Naive B cell (primary cell): ENCODE measurements at regions not wholly inside any gene's neighbourhood (a gene's known extent, or its start where the extent isn't known, plus 50 kb on each side); places are given as distances from the start of the nearest gene placed in this dataset.
"Not testable (repeated sequence)": the region's sequence is repeated elsewhere in the genome, so short reads cannot be mapped to it uniquely, and the experiment has no call there.

Experiments used
- ATAC-seq, 2 donors: fragments of 150-1000 bp; cut with Tn5 transposase; 2 replicates each; pipeline ENCODE4 v1.10.0; 2021; ENCODE audit warnings: low read depth in 2 of 2, mild to moderate bottlenecking in 2 of 2, moderate library complexity in 2 of 2
- DNase-seq: peaks from one replicate; pipeline ENCODE4 v3.0.0; 2022
- H3K27ac Mint-ChIP-seq, 6 donors: one replicate each; pipeline ENCODE4 v1.8.0; 2020 to 2022; ENCODE audit warnings: mild to moderate bottlenecking in 6 of 6, mixed read lengths in 6 of 6, moderate library complexity in 5 of 6, inconsistent platforms in 2 of 6
- H3K27me3 Mint-ChIP-seq, 3 donors: one replicate each; pipeline ENCODE4 v1.8.0; 2021 to 2022; ENCODE audit warnings: mixed read lengths in 3 of 3, mild to moderate bottlenecking in 1 of 3
- H3K36me3 Mint-ChIP-seq, 2 donors: one replicate each; pipeline ENCODE4 v1.8.0; 2020 to 2022; ENCODE audit warnings: mixed read lengths in 2 of 2, inconsistent platforms in 1 of 2, mild to moderate bottlenecking in 1 of 2
- H3K4me1 Mint-ChIP-seq, 3 donors: one replicate each; pipeline ENCODE4 v1.8.0; 2020 to 2022; ENCODE audit warnings: mixed read lengths in 3 of 3, inconsistent platforms in 1 of 3, mild to moderate bottlenecking in 1 of 3, moderate library complexity in 1 of 3
- H3K4me3 Mint-ChIP-seq, 8 donors: one replicate each; pipeline ENCODE4 v1.8.0; 2020 to 2022; ENCODE audit warnings: mild to moderate bottlenecking in 8 of 8, mixed read lengths in 8 of 8, moderate library complexity in 8 of 8, inconsistent platforms in 2 of 8
- H3K9me3 Mint-ChIP-seq, 7 donors: one replicate each; pipeline ENCODE4 v1.8.0; 2020 to 2022; ENCODE audit warnings: mixed read lengths in 7 of 7, mild to moderate bottlenecking in 5 of 7, inconsistent platforms in 2 of 7, moderate library complexity in 1 of 7

DNA sequence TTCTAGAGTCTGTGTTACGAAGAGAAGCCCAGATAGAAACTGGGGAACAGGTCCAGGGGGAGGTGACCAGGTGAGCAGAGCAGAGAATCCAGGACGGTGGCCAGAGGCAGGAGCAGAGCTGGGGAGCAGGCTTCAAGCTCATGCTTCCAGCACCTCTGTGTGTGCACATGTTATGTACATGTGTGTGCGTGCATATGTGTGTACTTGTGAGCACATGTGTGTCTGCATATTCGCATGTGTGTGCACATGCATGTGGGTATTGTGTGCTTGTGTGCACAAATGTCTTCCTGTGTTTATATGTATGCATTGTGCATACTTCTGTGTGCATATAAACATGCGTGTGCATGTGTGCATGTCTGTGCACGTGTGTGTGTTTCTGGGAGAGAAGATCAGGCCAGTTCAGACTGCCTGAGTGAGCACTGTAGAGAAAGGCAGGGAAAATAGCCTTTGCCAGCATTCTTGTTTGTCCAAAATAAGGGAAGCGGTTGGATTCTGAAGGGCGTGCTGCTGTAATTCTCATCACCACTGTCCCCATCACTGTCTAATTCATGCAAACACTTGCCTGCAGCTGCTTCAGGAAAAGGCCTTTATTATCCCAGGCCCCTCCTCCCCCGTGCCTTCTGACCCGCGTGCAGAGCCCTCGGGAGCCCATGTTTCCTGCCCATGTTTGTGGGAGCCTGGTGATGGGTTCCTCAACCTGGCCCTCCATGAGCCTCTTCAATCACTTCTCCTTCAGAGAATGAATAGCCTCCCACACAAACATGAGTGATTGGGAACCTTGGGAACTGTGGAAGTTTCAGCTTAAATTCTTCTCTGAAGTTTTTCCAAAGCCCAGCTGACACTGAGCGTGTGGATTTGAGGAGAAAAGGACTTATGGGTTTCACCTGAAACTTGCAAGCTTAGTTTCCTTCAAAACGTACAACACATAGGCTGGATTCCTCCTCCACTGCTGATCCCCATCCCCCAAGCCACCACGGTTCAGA is 161.7 kb upstream of the AFDN start:
- H3K4me1 Mint-ChIP-seq: no peaks in the 10 kb centered on the region
- peaks cover 8 to 21% (median 8%) of the 10 kb centered on the region in 3 donors for H3K27me3 Mint-ChIP-seq
- H3K36me3 Mint-ChIP-seq: no peaks in the 10 kb centered on the region
- H3K4me3 Mint-ChIP-seq: no peak overlapping the region
- no peak overlapping the region for H3K27ac Mint-ChIP-seq
- H3K9me3 Mint-ChIP-seq: no peaks in the 10 kb centered on the region
- DNase-seq (no peak), ATAC-seq (no peak)

DNA sequence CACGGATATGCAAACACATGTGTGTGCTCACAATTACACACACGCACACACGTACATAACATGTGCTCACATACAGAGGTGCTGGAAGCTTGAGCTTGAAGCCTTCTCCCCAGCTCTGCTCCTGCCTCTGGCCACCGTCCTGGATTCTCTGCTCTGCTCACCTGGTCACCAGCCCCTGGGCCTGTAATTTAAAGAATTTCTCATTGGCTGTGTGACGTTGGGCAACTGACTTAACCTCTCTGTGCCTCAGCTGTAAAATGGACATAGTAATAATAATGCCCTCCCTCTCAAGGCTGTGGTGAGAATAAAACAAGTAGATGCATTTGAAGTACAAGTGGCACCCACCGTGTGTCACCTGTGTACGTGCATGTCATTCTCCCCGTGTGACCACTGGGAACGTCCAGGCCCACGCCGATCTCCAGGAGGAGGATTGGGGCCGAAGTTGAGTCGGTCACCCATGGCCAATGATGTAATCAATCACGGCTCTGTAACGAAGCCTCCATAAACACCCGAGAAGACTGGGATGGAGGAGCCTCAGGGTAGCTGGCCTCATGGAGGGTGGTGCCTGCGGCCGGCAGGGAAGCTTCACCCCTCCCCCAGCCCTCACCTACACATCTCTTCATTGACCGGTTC is 160.9 kb upstream of the AFDN start:
- Mint-ChIP-seq H3K9me3 (no peaks in the 10 kb centered on the region), H3K27me3 (peaks cover 8 to 21% (median 8%) of the 10 kb centered on the region in 3 donors), H3K4me1 (no peaks in the 10 kb centered on the region), H3K27ac (peak overlapping the region in 1 of 6 donors; percentile 43), H3K36me3 (no peaks in the 10 kb centered on the region), H3K4me3 (no peak overlapping the region)
- no peak for DNase-seq
- no peak for ATAC-seq

DNA sequence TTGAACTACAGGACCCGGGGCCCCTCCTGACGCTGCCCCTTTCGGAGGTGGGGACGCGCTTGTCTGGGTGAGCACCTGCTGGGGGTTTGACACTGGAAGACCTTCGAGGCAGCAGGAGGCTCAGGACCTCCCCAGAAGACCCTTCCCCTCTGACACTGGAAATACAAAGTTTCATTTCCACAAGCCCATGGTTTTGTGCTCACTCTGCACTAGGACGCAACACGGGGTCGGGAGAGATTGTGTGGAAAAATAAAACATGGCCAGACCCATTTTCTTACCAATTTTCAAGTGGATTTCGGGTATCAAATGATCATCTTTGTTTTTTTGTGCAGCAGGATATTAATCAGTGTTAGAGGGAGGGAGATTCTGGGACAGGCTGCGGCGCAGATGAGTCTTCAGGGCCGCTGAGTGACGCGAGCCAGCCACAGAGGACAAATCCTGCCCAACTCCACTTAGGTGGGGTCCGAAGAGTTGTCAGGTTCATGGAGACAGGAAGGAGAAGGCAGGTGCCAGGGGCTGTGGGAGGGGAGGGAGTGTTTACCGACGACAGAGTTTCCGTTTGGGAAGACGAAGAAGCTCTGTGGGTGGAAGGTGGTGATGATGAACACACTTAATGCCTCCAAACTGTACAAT is 160.0 kb upstream of the AFDN start:
- ATAC-seq (no peak), DNase-seq (no peak)
- H3K4me3 Mint-ChIP-seq: peak overlapping the region in 1 of 8 donors; percentile 67
- H3K4me1 Mint-ChIP-seq: no peaks in the 10 kb centered on the region
- H3K27me3 Mint-ChIP-seq: peaks cover 8 to 21% (median 8%) of the 10 kb centered on the region in 3 donors
- peak overlapping the region in 1 of 6 donors; percentile 60 for H3K27ac Mint-ChIP-seq
- H3K36me3 Mint-ChIP-seq: no peaks in the 10 kb centered on the region
- peaks cover 0 to 5% (median 5%) of the 10 kb centered on the region in 7 donors for H3K9me3 Mint-ChIP-seq

DNA sequence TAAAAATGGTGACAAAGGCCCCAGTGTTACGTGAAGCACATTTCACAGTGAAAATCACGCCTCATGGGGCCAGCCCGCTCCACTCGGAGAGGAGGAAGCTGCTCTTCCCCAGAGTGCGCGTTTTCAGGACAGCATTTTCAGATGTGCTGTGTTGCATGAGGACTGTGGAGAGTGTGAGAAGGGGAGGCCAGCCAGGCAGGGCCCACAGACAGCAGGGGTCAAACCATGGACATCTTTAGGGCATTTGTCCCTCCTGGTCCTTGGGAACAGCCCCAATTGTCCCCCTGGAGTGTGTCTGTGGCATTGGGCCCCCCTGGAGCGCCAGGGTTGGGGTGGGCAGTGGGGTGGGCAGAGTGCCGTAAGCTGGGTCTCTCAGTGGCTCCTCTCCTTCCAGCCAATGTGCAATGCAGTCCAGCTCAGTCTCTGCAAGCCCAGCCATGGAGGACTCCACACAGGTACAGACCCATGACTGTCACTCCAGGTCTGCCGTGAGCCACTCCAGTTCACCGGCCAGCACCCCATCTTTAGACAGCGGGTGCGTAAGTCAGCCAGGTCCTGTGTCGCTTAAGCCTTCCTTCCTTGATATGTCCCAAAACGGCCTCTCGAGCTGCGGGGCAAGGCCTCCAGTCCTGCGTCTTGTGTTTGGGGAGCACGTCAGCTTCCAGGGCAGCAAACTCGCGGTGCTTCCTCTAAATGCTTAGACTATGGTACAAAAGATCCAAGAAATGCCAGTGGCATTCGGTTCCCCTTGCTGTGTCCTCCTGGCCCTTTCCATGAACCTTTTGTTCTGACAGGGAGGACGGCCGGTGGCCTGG is 159.3 kb upstream of the AFDN start:
- H3K27ac Mint-ChIP-seq: no peak overlapping the region
- H3K27me3 Mint-ChIP-seq: peaks cover 8 to 21% (median 8%) of the 10 kb centered on the region in 3 donors
- no peak for DNase-seq

DNA sequence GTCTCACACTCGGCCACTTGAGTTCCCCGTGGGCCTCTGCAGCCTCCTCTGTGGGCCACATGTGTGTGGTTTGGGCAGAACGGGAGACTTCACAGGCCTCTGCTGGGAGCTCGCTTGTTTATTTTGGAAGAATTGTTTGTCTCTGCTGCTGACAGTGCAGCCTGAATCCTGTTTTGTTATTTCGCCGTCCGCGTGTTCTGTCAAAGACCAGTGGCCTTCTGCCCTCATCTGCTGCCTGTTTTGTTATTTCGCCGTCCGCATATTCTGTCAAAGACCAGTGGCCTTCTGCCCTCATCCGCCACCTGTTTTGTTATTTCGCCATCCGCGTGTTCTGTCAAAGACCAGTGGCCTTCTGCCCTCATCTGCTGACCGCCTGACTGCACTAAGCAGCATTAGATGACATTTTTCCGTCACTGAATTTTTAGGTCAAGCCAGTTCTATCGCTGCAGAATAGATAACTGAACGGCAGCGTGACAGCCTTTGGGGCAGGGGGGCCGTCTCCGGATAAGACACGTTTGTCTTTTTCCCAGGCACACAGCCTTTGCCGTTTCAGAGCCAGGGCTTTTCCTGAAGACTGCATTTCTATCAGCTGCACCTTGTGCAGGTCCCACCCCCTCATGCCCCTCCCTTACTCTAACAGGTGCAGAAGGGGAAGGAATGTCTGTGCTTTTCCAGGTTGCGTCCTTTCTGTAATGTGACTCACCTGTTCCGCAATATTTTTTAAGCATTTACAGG is 158.5 kb upstream of the AFDN start:
- ATAC-seq: no peak
- peaks cover 8 to 21% (median 8%) of the 10 kb centered on the region in 3 donors for H3K27me3 Mint-ChIP-seq
- H3K36me3 Mint-ChIP-seq: no peaks in the 10 kb centered on the region
- no peak overlapping the region for H3K27ac Mint-ChIP-seq
- H3K4me1 Mint-ChIP-seq: no peaks in the 10 kb centered on the region
- H3K4me3 Mint-ChIP-seq: no peak overlapping the region
- peaks cover 0 to 16% (median 12%) of the 10 kb centered on the region in 7 donors for H3K9me3 Mint-ChIP-seq
- no peak for DNase-seq

More for the DNA sequence above, 159.3 kb upstream of the AFDN start:
- H3K9me3 Mint-ChIP-seq: peaks cover 0 to 12% (median 10%) of the 10 kb centered on the region in 7 donors
- H3K4me3 Mint-ChIP-seq: no peak overlapping the region
- no peaks in the 10 kb centered on the region for H3K4me1 Mint-ChIP-seq
- H3K36me3 Mint-ChIP-seq: no peaks in the 10 kb centered on the region
- no peak for ATAC-seq

DNA sequence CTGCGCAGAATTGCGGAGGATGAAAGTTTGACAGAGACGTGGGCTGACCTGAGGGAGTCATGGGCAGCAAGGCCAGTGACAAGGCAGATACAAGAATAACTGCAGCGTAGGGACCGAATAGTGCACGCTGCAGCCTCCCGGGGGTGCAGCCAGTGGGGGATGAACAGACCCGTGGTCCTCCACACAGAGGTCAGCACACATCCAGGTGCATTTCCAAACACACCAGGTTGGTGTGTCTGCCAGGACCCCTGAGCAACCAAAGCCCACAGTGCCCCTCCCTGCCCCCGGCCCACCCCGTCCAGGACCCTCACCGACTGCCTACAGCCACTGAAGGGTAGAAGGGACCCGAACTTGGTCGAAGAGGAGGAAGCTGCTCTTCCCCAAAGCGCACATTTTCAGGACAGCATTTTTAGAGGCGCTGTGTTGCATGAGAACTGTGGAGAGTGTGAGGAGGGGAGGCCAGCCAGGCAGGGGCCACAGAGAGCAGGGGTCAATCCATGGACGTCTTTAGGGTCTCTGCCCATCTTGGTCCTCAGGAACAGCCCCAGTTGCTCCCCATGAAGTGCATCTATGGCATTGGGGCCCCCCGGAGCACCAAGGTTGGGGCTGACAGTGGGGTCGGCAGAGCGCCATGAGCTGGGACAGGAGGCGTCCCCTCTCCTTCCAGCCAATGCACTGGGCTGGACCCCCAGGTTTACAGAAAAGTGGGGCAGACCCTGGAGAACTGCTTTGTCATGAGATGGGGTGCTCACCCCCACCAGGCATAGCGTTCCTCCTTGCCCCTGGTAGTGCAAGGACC is 157.8 kb upstream of the AFDN start:
- no peak for DNase-seq
- H3K9me3 Mint-ChIP-seq: peaks cover 0 to 16% (median 12%) of the 10 kb centered on the region in 7 donors
- no peaks in the 10 kb centered on the region for H3K4me1 Mint-ChIP-seq
- H3K27ac Mint-ChIP-seq: no peak overlapping the region
- no peak overlapping the region for H3K4me3 Mint-ChIP-seq
- no peaks in the 10 kb centered on the region for H3K36me3 Mint-ChIP-seq
- peaks cover 8 to 21% (median 9%) of the 10 kb centered on the region in 3 donors for H3K27me3 Mint-ChIP-seq
- ATAC-seq: no peak

DNA sequence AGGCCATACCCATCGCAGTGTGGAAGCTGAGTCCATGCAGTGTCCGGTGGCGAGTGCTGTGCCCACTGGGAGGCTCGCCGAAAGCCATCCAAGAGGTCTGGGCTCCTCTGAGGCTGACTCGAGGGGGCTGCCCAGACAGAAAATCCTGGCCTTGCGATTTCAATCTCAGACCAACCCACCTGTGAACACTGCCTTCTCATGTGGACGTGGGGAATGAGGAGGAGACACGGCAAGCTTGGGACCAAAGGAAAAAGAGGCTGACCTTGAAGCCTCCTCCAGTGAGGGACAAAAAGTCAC is 157.2 kb upstream of the AFDN start:
- DNase-seq (no peak), ATAC-seq (no peak)
- Mint-ChIP-seq H3K4me1 (no peaks in the 10 kb centered on the region), H3K9me3 (peaks cover 0 to 16% (median 12%) of the 10 kb centered on the region in 7 donors), H3K36me3 (no peaks in the 10 kb centered on the region), H3K4me3 (no peak overlapping the region), H3K27ac (no peak overlapping the region), H3K27me3 (peaks cover 4 to 24% (median 15%) of the 10 kb centered on the region in 3 donors)

DNA sequence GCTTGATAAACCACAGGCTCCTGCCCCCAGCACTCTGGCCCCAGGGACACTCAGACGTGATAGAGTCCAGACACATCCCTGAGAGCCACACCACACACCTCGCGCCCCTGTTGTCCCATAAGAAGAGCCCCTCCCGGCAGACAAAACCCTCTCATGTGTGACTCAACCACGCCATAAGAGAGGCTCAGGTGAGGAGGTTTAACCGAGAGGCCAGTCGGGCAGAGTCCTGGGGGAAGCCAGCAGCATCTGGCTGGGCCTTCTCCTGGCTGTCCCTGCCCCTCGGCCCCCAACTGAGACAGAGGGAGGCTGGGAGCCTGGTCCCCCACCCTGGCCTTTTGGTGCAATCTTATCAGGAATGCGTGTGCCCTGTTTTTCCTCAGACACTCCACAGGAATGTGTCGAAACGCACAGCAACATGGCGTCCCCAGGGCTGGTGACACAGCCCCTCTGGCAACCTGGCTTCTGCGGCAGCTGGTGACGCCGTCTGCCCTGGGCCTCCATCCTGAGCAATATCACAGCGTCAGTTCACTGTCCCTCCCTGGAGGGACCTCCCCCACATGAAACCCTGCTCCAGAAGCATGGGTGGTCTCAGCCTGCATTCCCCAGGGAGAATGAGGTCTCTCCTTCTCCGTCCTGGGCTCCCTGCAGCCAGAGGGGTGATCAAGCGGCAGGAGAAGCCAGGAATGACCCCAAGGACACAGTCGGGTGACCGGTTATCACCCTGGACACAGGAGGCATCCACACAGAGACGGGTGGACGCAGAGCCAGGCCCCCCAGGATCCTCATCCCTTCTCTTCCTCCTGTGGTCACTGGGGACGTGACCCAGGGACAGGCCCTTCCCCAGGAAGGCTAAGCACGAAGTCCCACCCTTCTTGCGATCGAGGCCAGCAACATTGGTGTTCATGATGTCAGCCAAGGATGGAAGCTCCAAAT is 156.6 kb upstream of the AFDN start:
- peaks cover 0 to 16% (median 12%) of the 10 kb centered on the region in 7 donors for H3K9me3 Mint-ChIP-seq
- no peaks in the 10 kb centered on the region for H3K36me3 Mint-ChIP-seq
- H3K27me3 Mint-ChIP-seq: peaks cover 4 to 30% (median 19%) of the 10 kb centered on the region in 3 donors
- ATAC-seq (no peak), DNase-seq (no peak)
- no peak overlapping the region for H3K27ac Mint-ChIP-seq
- H3K4me3 Mint-ChIP-seq: no peak overlapping the region
- H3K4me1 Mint-ChIP-seq: no peaks in the 10 kb centered on the region

DNA sequence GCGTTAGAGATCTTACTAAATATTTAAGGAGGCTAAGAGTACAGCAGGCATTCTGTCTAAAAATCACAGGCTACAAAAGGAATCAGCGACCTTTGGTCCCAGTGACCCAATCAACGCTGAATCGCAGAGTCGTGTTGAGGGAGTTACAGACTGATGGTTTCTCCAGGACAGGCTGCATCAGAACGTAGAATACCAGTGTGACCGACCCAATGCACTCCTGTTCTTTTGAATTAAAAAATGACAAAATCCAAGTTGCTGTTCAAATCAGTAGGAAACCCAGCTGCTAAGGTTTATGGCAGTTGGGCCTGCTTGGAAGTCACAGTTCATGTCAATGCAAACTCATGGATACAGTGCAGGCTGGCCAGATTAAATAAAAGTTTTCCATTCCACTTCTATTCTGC is 155.8 kb upstream of the AFDN start:
- Mint-ChIP-seq H3K4me1 (no peaks in the 10 kb centered on the region), H3K36me3 (no peaks in the 10 kb centered on the region), H3K4me3 (no peak overlapping the region), H3K9me3 (peaks cover 0 to 16% (median 12%) of the 10 kb centered on the region in 7 donors), H3K27me3 (peaks cover 4 to 35% (median 27%) of the 10 kb centered on the region in 3 donors), H3K27ac (no peak overlapping the region)
- no peak for ATAC-seq
- no peak for DNase-seq

DNA sequence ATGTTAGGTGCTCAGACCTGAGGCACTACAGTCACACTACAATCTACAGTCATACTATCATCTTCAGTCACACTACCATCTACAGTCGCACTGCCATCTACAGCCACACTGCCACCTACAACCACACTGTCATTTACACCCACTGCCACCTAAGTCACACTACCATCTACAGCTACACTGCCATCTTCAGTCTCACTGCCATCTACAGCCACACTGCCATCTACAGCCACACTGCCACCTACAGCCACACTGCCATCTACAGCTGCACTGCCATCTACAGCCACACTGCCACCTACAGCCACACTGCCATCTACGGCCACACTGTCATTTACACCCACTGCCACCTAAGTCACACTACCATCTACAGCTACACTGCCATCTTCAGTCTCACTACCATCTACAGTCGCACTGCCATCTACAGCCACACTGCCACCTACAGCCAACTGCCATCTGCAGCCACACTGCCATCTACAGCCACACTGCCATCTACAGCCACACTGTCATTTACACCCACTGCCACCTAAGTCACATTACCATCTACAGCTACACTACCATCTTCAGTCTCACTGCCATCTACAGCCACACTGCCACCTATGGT is 155.2 kb upstream of the AFDN start:
- H3K27ac Mint-ChIP-seq: peak overlapping the region in 1 of 6 donors; percentile 80
- not testable (repeated sequence) for DNase-seq, H3K4me1 Mint-ChIP-seq, H3K36me3 Mint-ChIP-seq, H3K4me3 Mint-ChIP-seq, ATAC-seq
- peaks cover 0 to 16% (median 12%) of the 10 kb centered on the region in 7 donors for H3K9me3 Mint-ChIP-seq
- peaks cover 6 to 35% (median 28%) of the 10 kb centered on the region in 3 donors for H3K27me3 Mint-ChIP-seq
